GM12891 (cell line): ENCODE measurements at regions not wholly inside any gene's neighbourhood (a gene's known extent, or its start where the extent isn't known, plus 50 kb on each side); places are given as distances from the start of the nearest gene placed in this dataset.

Experiments used
- DNase-seq: peaks from one replicate; pipeline ENCODE4 v3.0.0; 2011; ENCODE audit warnings: low spot score; ENCODE audit not compliant: insufficient read length
- FAIRE-seq: peaks from 2 replicates; lab custom pipeline; 2011; peaks lifted over from hg19 to GRCh38; lab: Jason Lieb, UNC
- PAX5 ChIP-seq: IDR thresholded peaks from 2 replicates; pipeline ENCODE4 v1.6.1; 2011; ENCODE audit warnings: low read length, moderate library complexity, mild to moderate bottlenecking; ENCODE audit not compliant: insufficient read depth, severe bottlenecking
- POLR2A ChIP-seq: IDR thresholded peaks from 2 replicates; pipeline ENCODE4 v1.6.1; 2011; ENCODE audit warnings: low read depth, low read length, control low read depth
- POLR2AphosphoS5 ChIP-seq: IDR thresholded peaks from 2 replicates; pipeline ENCODE4 v1.6.1; 2011; ENCODE audit warnings: low read depth, low read length, control low read depth
- POU2F2 ChIP-seq: IDR thresholded peaks from 2 replicates; pipeline ENCODE4 v1.6.1; 2011; ENCODE audit warnings: low read depth, mild to moderate bottlenecking, control low read depth, low read length, moderate library complexity
- SPI1 ChIP-seq: IDR thresholded peaks from 2 replicates; pipeline ENCODE4 v1.6.1; 2011; ENCODE audit warnings: low read depth, low read length, control low read depth
- TAF1 ChIP-seq: IDR thresholded peaks from 2 replicates; pipeline ENCODE4 v1.6.1; 2011; ENCODE audit warnings: low read depth, low read length, control low read depth

- FAIRE-seq (no peak), DNase-seq (no peak)
- TF ChIP-seq PAX5 (no peak), SPI1 (no peak), POLR2A (no peak), TAF1 (no peak), POLR2AphosphoS5 (no peak), POU2F2 (no peak)
Measured at GRCh38 chr3:170757038-170757437, 113.0 kb downstream of the RPL22L1 start.

- no peak for FAIRE-seq
- DNase-seq: no peak
- TF ChIP-seq SPI1 (no peak), POLR2AphosphoS5 (no peak), POU2F2 (no peak), PAX5 (no peak), TAF1 (no peak)
Measured at GRCh38 chr3:170754311-170754693, 115.7 kb downstream of the RPL22L1 start.

GRCh38 chr3:170753421-170754310 is 116.3 kb downstream of the RPL22L1 start:
- FAIRE-seq (no peak), DNase-seq (no peak)
- TF ChIP-seq SPI1 (no peak), POLR2AphosphoS5 (no peak), PAX5 (no peak), TAF1 (no peak), POU2F2 (no peak)

- no peak for DNase-seq
- TF ChIP-seq POLR2AphosphoS5 (no peak), POU2F2 (no peak), SPI1 (no peak), TAF1 (no peak), PAX5 (no peak), POLR2A (no peak)
- no peak for FAIRE-seq
Measured at GRCh38 chr3:170752571-170753155, 117.3 kb downstream of the RPL22L1 start.

GRCh38 chr3:170751899-170752293 is 118.1 kb downstream of the RPL22L1 start:
- DNase-seq (no peak), FAIRE-seq (no peak)
- no peak for TF ChIP-seq POLR2AphosphoS5
- no peak for TF ChIP-seq TAF1
- TF ChIP-seq POLR2A: no peak
- TF ChIP-seq SPI1: no peak
- no peak for TF ChIP-seq PAX5
- no peak for TF ChIP-seq POU2F2

GRCh38 chr3:170751083-170751898 is 118.7 kb downstream of the RPL22L1 start:
- DNase-seq (no peak), FAIRE-seq (no peak)
- no peak for TF ChIP-seq SPI1
- no peak for TF ChIP-seq POLR2A
- TF ChIP-seq POLR2AphosphoS5: no peak
- TF ChIP-seq PAX5: no peak
- no peak for TF ChIP-seq TAF1
- no peak for TF ChIP-seq POU2F2

- FAIRE-seq (no peak), DNase-seq (no peak)
- TF ChIP-seq POLR2AphosphoS5 (no peak), PAX5 (no peak), POU2F2 (no peak), SPI1 (no peak)
Measured at GRCh38 chr3:170750478-170750830, 119.5 kb downstream of the RPL22L1 start.

GRCh38 chr3:170749765-170750477 is 120.1 kb downstream of the RPL22L1 start:
- DNase-seq (no peak), FAIRE-seq (no peak)
- no peak for TF ChIP-seq POU2F2
- TF ChIP-seq SPI1: no peak
- no peak for TF ChIP-seq POLR2A
- no peak for TF ChIP-seq POLR2AphosphoS5
- TF ChIP-seq PAX5: no peak
- TF ChIP-seq TAF1: no peak
